GM21526 (cell line): ENCODE measurements at regions not wholly inside any gene's neighbourhood (a gene's known extent, or its start where the extent isn't known, plus 50 kb on each side); places are given as distances from the start of the nearest gene placed in this dataset.

Source experiments
- ATAC-seq: cut with Tn5 transposase; IDR thresholded peaks from one replicate; pipeline ENCODE4 v1.9.1; 2021; ENCODE audit warnings: moderate library complexity; ENCODE audit not compliant: unreplicated experiment, low FRiP score

DNA sequence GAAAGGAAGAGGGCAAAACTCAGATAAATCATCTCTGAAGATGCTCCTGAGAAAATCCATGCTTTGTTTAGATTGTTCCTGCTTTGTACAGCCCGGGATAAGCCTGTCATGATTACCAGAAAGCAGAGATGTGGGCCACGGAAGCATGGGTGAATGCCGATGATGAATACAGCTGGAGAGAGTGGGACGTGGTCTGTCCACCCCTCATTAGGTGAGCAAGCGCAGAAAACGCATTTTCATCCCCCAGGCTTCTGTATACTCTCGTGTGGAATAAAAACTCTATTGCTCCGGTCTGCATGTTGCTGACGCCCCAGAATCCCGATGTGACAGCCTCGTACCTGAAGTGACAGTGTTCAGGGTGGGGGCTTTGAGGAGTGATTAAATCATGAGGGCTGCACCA is 52.0 kb upstream of the SALL3 start:
- no peak for ATAC-seq

GRCh38 chr18:78928076-78928475 is 51.5 kb upstream of the SALL3 start:
- ATAC-seq: no peak

DNA sequence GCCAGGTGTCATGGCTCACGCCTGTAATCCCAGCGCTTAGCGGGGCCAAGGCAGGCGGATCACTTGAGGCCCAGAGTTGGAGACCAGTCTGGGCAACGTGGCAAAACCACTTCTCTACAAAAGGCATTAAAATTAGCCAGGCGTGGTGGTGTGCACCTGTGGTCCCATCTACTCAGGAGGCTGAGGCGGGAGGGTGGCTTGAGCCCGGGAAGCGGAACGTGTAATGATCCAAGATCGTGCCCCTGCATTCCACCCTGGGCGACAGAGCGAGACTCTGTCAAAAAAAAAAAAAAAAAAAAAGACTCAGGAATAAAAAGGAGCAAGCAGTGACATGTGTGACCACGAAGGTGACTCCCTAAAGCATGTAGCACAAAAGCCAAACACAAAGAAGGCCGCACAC is 50.1 kb upstream of the SALL3 start:
- ATAC-seq: no peak
